GM23338 (cell line): ENCODE measurements at regions not wholly inside any gene's neighbourhood (a gene's known extent, or its start where the extent isn't known, plus 50 kb on each side); places are given as distances from the start of the nearest gene placed in this dataset.

ENCODE experiments used
- ATAC-seq: fragments of 200-7000 bp; cut with Tn5 transposase; 3 replicates; pipeline ENCODE4 v1.9.1; 2020
- DNase-seq: peaks from one replicate; pipeline ENCODE4 v3.0.0-alpha.2; 2015; ENCODE audit warnings: low spot score
- H2AFZ ChIP-seq: fragments of 200-600 bp; sonication (generic); 2 replicates; pipeline ENCODE4 v1.8.0; 2016; ENCODE audit warnings: antibody characterized with exemption, mild to moderate bottlenecking, moderate library complexity
- H3F3A ChIP-seq: fragments of 200-600 bp; sonication (generic); replicated peaks from 2 replicates; pipeline ENCODE4 v1.8.0; 2017; ENCODE audit warnings: antibody characterized with exemption, mixed run types, low read depth
- H3K27ac ChIP-seq: fragments of 200-600 bp; sonication (generic); 2 replicates; pipeline ENCODE4 v1.6.1; 2016; ENCODE audit warnings: low read depth
- H3K27me3 ChIP-seq: fragments of 200-600 bp; sonication (generic); 2 replicates; pipeline ENCODE4 v1.8.0; 2016; ENCODE audit warnings: mild to moderate bottlenecking, mixed run types, moderate library complexity; ENCODE audit not compliant: insufficient read depth
- H3K36me3 ChIP-seq: fragments of 200-600 bp; sonication (generic); 2 replicates; pipeline ENCODE4 v1.8.0; 2016; ENCODE audit warnings: mild to moderate bottlenecking; ENCODE audit not compliant: insufficient read depth
- H3K4me1 ChIP-seq: fragments of 200-600 bp; sonication (generic); 2 replicates; pipeline ENCODE4 v1.8.0; 2016; ENCODE audit warnings: mild to moderate bottlenecking, moderate library complexity; ENCODE audit not compliant: insufficient read depth
- H3K4me2 ChIP-seq: fragments of 200-600 bp; sonication (generic); 2 replicates; pipeline ENCODE4 v1.7.1; 2017; ENCODE audit warnings: mixed run types
- H3K4me3 ChIP-seq: fragments of 200-600 bp; sonication (generic); 2 replicates; pipeline ENCODE4 v1.6.1; 2016; ENCODE audit warnings: mixed run types
- H3K79me2 ChIP-seq: fragments of 200-600 bp; sonication (generic); replicated peaks from 2 replicates; pipeline ENCODE4 v1.8.0; 2017; ENCODE audit warnings: mild to moderate bottlenecking; ENCODE audit not compliant: insufficient read depth
- H3K9me2 ChIP-seq: fragments of 200-600 bp; sonication (generic); 2 replicates; pipeline ENCODE4 v1.8.0; 2017; ENCODE audit not compliant: insufficient read depth
- H4K20me1 ChIP-seq: fragments of 200-600 bp; sonication (generic); replicated peaks from 2 replicates; pipeline ENCODE4 v1.8.0; 2017; ENCODE audit warnings: mild to moderate bottlenecking; ENCODE audit not compliant: insufficient read depth
- H3K27ac Mint-ChIP-seq: 2 replicates; pipeline ENCODE4 v1.8.0; 2020; ENCODE audit warnings: inconsistent platforms, mild to moderate bottlenecking, moderate library complexity, mixed read lengths
- H3K27me3 Mint-ChIP-seq: 3 replicates; pipeline ENCODE4 v1.8.0; 2022; ENCODE audit warnings: low read depth, mild to moderate bottlenecking, moderate library complexity, mixed read lengths, inconsistent platforms; ENCODE audit not compliant: insufficient read depth, poor library complexity
- H3K36me3 Mint-ChIP-seq: 3 replicates; pipeline ENCODE4 v1.8.0; 2021; ENCODE audit warnings: low read depth, mild to moderate bottlenecking, inconsistent platforms, moderate library complexity, mixed read lengths
- H3K4me1 Mint-ChIP-seq: 3 replicates; pipeline ENCODE4 v1.8.0; 2020; ENCODE audit warnings: mild to moderate bottlenecking, inconsistent platforms, mixed read lengths
- H3K4me3 Mint-ChIP-seq: 3 replicates; pipeline ENCODE4 v1.8.0; 2021; ENCODE audit warnings: moderate library complexity, mild to moderate bottlenecking, inconsistent platforms, mixed read lengths
- H3K9me3 Mint-ChIP-seq: 3 replicates; pipeline ENCODE4 v1.8.0; 2020; ENCODE audit warnings: moderate library complexity, mild to moderate bottlenecking, inconsistent platforms, mixed read lengths
- JUNB ChIP-seq: IDR thresholded peaks from one replicate; pipeline ENCODE4 v1.6.1; 2016; ENCODE audit warnings: antibody characterized with exemption; ENCODE audit not compliant: unreplicated experiment
- NANOG ChIP-seq: IDR thresholded peaks from 2 replicates; pipeline ENCODE4 v1.6.1; 2016; ENCODE audit warnings: antibody characterized with exemption, borderline replicate concordance
- POLR2AphosphoS5 ChIP-seq: IDR thresholded peaks from 2 replicates; pipeline ENCODE4 v1.6.1; 2016; ENCODE audit warnings: antibody characterized with exemption, low read depth
- ZNF114 ChIP-seq: fragments of 250-450 bp; sonication (Bioruptor Pico); IDR thresholded peaks from 2 replicates; pipeline ENCODE4 v1.5.0; 2020; ENCODE audit warnings: mild to moderate bottlenecking, moderate library complexity
- TF ChIP-seq, protein P1 (sequence below): fragments of 250-450 bp; sonication (Bioruptor Pico); IDR thresholded peaks from 2 replicates; pipeline ENCODE4 v1.5.0; 2020; ENCODE audit warnings: mild to moderate bottlenecking, moderate library complexity

DNA sequence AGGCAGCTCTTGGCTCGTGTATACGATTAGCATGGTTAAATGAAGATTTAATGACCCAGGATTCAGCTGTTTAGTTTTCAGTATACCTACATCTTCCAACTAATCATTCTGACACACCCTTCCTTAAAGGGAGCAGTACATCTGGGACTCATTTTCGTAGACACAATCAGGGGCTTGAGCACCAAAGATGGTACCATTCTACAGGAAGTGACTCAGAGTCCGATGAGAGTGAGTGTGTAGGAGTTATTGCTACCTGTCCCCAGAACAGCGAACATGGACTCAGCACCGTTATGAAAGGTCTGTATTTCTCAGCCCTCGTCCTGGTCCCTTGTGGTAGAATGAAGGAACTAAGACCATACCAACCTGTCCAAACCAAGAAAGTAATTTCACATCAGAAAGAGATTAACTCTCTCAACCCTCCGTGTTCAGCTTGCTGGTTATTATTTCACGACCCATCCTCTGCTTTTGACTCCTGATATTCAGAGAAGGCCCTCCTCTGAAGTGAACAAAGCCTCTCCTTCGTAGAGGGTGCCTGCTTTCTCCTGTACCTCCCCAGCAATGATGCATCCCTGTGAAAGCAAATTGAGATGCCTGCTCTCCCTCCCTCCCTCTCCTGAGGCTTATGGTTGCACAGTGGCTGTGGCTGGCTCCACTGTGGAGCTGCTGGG lies 214.8 kb downstream of the MTX2 start:
- H3K4me3 Mint-ChIP-seq, result no peak overlapping the region

GRCh38 chr2:176484838-176485237 lies 215.6 kb downstream of the MTX2 start:
- Mint-ChIP-seq H3K4me1 (peaks cover 4% of the 10 kb centered on the region; the same call in 2 of the 3 replicates), H3K27me3 (peaks cover 5% of the 10 kb centered on the region), H3K27ac (no peak overlapping the region), H3K4me3 (no peak overlapping the region), H3K9me3 (no peaks in the 10 kb centered on the region), H3K36me3 (no peaks in the 10 kb centered on the region)
- no peak for ATAC-seq
- no peaks in the 10 kb centered on the region for H3K79me2 ChIP-seq
- no peak overlapping the region for H2AFZ ChIP-seq
- no peak for DNase-seq
- H3K4me2 ChIP-seq, result no peak overlapping the region
- peaks cover 2% of the 10 kb centered on the region; the same call in 1 of the 2 replicates for H3K9me2 ChIP-seq
- H3K27ac ChIP-seq, result no peak overlapping the region
- H3F3A ChIP-seq, result no peaks in the 10 kb centered on the region
- no peak overlapping the region for H3K4me3 ChIP-seq
- no peak for TF ChIP-seq POLR2AphosphoS5
- no peak for TF ChIP-seq ZNF114
- TF ChIP-seq, protein P1, sequence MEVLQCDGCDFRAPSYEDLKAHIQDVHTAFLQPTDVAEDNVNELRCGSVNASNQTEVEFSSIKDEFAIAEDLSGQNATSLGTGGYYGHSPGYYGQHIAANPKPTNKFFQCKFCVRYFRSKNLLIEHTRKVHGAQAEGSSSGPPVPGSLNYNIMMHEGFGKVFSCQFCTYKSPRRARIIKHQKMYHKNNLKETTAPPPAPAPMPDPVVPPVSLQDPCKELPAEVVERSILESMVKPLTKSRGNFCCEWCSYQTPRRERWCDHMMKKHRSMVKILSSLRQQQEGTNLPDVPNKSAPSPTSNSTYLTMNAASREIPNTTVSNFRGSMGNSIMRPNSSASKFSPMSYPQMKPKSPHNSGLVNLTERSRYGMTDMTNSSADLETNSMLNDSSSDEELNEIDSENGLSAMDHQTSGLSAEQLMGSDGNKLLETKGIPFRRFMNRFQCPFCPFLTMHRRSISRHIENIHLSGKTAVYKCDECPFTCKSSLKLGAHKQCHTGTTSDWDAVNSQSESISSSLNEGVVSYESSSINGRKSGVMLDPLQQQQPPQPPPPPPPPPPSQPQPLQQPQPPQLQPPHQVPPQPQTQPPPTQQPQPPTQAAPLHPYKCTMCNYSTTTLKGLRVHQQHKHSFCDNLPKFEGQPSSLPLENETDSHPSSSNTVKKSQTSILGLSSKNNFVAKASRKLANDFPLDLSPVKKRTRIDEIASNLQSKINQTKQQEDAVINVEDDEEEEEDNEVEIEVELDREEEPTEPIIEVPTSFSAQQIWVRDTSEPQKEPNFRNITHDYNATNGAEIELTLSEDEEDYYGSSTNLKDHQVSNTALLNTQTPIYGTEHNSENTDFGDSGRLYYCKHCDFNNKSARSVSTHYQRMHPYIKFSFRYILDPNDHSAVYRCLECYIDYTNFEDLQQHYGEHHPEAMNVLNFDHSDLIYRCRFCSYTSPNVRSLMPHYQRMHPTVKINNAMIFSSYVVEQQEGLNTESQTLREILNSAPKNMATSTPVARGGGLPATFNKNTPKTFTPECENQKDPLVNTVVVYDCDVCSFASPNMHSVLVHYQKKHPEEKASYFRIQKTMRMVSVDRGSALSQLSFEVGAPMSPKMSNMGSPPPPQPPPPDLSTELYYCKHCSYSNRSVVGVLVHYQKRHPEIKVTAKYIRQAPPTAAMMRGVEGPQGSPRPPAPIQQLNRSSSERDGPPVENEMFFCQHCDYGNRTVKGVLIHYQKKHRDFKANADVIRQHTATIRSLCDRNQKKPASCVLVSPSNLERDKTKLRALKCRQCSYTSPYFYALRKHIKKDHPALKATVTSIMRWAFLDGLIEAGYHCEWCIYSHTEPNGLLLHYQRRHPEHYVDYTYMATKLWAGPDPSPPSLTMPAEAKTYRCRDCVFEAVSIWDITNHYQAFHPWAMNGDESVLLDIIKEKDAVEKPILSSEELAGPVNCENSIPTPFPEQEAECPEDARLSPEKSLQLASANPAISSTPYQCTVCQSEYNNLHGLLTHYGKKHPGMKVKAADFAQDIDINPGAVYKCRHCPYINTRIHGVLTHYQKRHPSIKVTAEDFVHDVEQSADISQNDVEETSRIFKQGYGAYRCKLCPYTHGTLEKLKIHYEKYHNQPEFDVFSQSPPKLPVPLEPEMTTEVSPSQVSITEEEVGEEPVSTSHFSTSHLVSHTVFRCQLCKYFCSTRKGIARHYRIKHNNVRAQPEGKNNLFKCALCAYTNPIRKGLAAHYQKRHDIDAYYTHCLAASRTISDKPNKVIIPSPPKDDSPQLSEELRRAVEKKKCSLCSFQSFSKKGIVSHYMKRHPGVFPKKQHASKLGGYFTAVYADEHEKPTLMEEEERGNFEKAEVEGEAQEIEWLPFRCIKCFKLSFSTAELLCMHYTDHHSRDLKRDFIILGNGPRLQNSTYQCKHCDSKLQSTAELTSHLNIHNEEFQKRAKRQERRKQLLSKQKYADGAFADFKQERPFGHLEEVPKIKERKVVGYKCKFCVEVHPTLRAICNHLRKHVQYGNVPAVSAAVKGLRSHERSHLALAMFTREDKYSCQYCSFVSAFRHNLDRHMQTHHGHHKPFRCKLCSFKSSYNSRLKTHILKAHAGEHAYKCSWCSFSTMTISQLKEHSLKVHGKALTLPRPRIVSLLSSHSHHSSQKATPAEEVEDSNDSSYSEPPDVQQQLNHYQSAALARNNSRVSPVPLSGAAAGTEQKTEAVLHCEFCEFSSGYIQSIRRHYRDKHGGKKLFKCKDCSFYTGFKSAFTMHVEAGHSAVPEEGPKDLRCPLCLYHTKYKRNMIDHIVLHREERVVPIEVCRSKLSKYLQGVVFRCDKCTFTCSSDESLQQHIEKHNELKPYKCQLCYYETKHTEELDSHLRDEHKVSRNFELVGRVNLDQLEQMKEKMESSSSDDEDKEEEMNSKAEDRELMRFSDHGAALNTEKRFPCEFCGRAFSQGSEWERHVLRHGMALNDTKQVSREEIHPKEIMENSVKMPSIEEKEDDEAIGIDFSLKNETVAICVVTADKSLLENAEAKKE (CRISPR knock-in tag), result no peak
- TF ChIP-seq NANOG, result no peak
- no peak for TF ChIP-seq JUNB
- peaks cover 8% of the 10 kb centered on the region; the same call in 1 of the 2 replicates for H3K4me1 ChIP-seq
- H4K20me1 ChIP-seq, result no peaks in the 10 kb centered on the region
- H3K27me3 ChIP-seq, result peaks cover 15% of the 10 kb centered on the region
- H3K36me3 ChIP-seq, result no peaks in the 10 kb centered on the region

More for the DNA sequence above, 214.8 kb downstream of the MTX2 start:
- H3K36me3 Mint-ChIP-seq, result no peaks in the 10 kb centered on the region
- no peak for TF ChIP-seq NANOG
- no peak overlapping the region for H3K27ac ChIP-seq
- peaks cover 7% of the 10 kb centered on the region; the same call in 1 of the 2 replicates for H3K27me3 ChIP-seq
- no peak overlapping the region for H3K27ac Mint-ChIP-seq
- ATAC-seq (no peak), DNase-seq (no peak)
- H3K4me3 ChIP-seq, result no peak overlapping the region
- peaks cover 2% of the 10 kb centered on the region; the same call in 1 of the 2 replicates for H3K9me2 ChIP-seq
- H2AFZ ChIP-seq, result no peak overlapping the region
- H3K79me2 ChIP-seq, result no peaks in the 10 kb centered on the region
- H3K36me3 ChIP-seq, result no peaks in the 10 kb centered on the region
- no peak overlapping the region for H3K4me2 ChIP-seq
- no peaks in the 10 kb centered on the region for H3F3A ChIP-seq
- H3K4me1 ChIP-seq, result 0 out of 2 replicates have a peak, but pooled peaks cover under 1% of the 10 kb centered on the region
- H4K20me1 ChIP-seq, result no peaks in the 10 kb centered on the region
- H3K27me3 Mint-ChIP-seq, result no peaks in the 10 kb centered on the region
- H3K4me1 Mint-ChIP-seq, result no peaks in the 10 kb centered on the region
- H3K9me3 Mint-ChIP-seq, result no peaks in the 10 kb centered on the region
